Hematopoietic multipotent progenitor cell (in vitro differentiated cells): ENCODE measurements at regions not wholly inside any gene's neighbourhood (a gene's known extent, or its start where the extent isn't known, plus 50 kb on each side); places are given as distances from the start of the nearest gene placed in this dataset.

Experiments used
- DNase-seq, 3 donors: peaks; one replicate each; pipeline ENCODE4 v3.0.0-alpha.2; 2011 to 2015; ENCODE audit warnings: low read depth in 2 of 3, low spot score in 2 of 3

- no peak for DNase-seq
Observed at GRCh38 chr10:47223236-47223635, 76.8 kb upstream of the GDF10 start.

GRCh38 chr10:47224546-47225218, 75.3 kb upstream of the GDF10 start:
- no peak for DNase-seq

DNA sequence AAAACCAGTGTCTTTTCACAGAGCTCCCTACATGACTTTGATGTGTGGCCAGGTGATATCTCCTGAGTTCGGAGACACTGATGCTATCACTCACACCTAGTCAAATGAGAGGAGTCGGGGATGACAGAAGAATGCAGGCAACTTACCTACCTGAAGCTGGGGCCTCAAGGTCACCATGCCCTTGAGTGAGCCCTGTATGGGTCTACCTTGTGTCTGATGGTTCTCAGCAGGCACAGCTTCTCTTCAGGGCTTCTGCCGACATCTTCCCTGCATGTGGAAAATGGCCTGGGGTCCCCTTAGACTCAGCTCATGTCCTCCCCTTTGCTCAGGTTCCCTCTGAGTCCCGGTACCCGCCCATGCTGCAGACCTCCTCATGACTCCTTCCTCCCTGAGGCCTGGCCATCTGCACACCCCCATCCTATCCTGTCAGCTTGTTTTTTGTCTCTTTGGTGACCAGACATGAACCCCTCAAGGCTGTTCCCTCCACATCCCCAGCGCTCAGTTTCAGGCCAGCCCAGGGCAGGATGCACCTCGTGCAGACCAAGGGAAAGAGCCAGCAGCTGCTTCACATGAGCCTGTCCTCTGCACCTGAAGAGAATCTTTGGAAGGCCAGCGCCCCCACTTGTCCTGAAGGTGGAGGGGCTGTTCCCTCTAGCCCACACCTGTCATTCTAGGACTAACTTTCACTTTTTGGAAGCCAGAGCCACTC, 74.6 kb upstream of the GDF10 start:
- no peak for DNase-seq

GRCh38 chr10:47225928-47226645, 73.9 kb upstream of the GDF10 start:
- no peak for DNase-seq

- DNase-seq = no peak
Observed at GRCh38 chr10:47230482-47230881, 69.5 kb upstream of the GDF10 start.

- no peak for DNase-seq
Observed at GRCh38 chr10:47230957-47231356, 69.0 kb upstream of the GDF10 start.

DNA sequence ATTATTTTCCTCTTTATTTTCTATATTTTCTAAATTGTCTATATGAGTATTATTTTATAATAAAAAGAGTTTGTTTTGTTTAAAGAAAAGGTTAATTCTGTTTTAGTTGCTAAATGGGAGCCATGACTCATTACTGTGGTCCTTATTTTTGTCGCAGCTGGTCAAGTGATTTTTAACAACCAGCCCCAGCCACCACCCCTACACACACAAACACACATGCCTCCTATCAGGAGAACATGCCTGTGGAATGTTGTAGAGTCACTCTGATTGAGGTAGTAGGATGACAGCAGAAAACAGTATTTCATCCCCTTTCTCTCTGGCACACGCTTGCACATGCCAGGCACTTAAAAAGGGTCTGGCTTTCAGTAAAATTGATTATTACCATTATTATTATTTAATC, 68.6 kb upstream of the GDF10 start:
- DNase-seq = no peak

DNA sequence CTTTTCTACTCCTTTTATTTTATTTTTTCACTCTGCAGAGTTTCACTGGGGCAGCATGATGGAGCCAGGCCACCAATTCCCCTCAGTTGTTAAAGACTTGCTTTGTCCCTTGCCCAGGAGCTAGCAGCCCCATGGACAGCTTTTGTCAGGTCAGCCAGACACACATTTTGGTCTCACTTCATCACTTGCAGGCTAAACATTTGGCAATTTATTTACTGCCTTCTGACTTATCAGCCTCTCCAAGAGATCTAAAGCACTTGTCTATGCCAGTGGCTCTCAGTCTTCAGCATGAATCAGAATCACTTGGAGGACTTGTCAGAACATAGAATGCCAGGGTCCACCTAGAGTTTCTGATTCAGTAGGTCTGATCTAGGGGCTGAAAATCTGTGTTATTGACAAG, 66.4 kb upstream of the GDF10 start:
- no peak for DNase-seq

DNA sequence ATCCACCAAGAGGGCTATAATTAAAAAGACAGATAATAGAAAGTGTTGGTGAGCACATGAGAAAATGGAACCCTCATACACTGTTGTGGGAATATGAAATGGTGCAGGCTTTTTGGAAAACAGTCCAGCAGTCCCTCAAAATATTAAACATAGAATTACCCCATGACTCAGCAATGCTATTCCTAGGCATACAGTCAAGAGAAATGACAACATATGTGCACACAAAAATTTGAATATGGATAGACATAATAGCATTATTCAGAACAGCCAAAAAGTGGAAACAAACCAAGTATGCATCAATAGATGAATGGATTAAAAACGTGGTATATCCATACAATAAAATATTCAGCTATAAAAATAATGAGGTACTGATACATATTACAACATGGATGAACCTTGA, 64.5 kb upstream of the GDF10 start:
- DNase-seq = no peak

GRCh38 chr10:47237316-47238260, 62.4 kb upstream of the GDF10 start:
- DNase-seq = no peak

DNA sequence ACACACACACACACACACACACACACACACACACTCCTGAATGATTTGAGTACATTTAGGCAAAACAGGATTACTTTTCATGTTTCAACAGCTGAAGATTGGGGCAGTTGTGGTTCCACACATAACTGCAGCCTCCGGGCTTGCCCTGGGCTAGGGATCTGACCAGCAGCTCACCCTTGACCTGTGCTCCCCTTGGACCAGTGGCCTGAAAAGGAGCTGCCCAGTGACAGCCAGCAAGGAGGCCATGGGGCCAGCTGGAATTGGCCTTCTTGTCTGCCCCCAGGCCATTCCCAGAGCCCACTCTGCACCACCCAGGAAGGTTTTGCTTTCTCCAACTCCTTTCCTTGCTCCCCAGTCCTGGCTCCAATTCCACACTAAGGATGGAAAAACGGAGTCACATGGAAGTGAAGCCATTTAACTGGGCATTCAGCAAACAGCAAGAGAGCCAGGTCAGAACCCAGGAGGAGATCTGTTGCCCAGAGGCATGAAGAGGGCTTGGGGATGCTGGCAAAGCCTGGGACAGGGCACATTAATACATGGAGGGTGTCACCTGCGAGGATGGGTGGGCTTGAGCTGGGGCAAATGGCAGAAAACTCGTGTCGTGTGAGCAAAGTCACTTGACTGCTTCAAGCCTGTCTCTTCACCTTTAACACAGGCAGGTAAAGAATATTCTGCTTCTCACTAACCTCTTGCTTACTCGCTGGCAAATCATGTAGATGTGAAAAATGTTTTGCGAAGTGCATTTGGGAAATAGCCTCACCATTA, 61.5 kb upstream of the GDF10 start:
- no peak for DNase-seq

DNA sequence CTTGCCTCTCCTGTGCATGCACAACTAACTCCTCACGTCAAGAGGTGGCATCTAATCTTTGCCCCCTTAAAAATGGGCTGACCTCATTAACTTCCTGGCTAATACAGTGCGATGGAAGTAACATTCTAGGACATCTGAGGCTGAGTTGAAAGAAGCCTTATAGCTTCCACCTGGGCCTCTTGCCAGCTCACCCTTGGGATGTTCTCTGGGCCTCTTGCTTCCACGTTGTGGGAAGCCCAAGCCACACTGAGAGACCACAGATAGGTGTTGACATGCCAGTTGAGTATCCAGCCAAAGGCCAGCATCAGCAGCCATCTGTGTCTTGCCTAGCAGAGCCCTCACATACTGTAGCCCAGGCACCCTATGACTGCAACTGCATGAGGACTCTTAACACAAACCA, 60.8 kb upstream of the GDF10 start:
- no peak for DNase-seq

GRCh38 chr10:47240173-47240572, 59.8 kb upstream of the GDF10 start:
- no peak for DNase-seq

- DNase-seq = no peak
Observed at GRCh38 chr10:47241256-47241655, 58.7 kb upstream of the GDF10 start.

DNA sequence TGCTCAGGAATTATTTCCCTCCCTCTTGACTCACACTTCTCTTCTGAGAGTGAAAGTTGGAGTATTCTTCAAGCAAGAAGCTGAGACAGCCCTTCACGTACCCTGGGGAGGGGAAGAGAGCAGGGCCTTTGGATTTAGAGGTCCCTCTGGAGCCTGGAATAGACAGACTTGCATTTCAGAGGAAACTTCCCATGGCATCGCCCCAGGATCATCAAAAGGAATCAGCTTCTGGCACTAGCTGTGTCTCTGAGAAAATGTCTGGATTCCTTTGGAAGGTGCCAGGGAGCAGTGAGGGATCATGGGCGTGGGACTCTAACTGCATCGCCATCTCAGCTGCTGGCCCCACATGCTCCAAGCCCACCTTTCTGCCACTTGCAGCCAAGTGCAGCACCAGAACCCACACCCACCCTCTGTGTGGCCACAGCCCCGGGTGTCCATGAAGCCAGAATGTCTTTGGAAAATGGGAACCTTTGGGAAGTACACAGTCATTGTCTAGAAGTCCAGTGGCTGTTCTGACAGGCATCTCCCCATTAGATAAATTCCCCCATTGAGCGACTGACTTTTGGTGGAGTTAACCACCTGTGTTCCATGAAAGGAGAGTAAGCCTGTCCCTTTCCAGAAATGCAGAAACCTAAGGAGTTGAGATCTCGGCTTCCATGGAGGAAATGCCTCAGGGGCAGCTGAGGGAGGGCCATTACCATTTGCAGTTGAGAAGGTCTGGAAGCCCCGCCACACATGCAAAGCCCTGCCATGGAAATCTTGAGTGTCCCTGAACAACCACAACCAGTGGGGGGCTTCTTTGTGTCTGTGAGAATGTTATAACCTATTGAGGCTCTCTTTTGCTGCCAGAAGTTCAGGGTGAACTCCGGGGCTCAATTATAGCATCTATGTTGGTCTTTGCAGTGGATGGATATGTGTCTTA, 57.8 kb upstream of the GDF10 start:
- DNase-seq = no peak

GRCh38 chr10:47243356-47243755, 56.6 kb upstream of the GDF10 start:
- DNase-seq = no peak

- DNase-seq = no peak
Observed at GRCh38 chr10:47243791-47244190, 56.2 kb upstream of the GDF10 start.

- no peak for DNase-seq
Observed at GRCh38 chr10:47244560-47245500, 55.2 kb upstream of the GDF10 start.
